ENCODE measurements at regions not wholly inside any gene's neighbourhood (a gene's known extent, or its start where the extent isn't known, plus 50 kb on each side); places are given as distances from the start of the nearest gene placed in this dataset.

DNA sequence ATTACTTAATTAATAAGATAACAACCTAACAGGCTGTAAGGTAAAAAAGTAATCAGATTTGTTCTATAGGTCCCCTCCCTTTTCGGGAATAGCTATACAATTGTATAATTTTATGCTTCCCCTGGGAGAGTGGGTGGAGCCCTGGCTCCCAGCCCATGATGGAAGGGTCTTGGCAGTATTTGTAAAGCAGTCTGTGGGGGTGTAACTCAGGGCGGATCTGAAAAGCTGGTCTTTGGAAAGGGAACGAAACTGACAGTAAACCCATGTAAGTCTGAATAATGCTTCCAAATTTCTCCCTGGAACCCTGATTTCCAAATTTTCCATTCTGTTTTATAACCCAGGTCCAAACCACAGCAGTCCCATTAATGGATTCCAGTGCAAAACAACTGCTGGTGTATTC lies 110.4 kb downstream of the DAD1 start:
- TF ChIP-seq FOXA1 (IDR thresholded peaks at IDR 0.05), result no peak
- no peak for TF ChIP-seq FOXM1 (IDR thresholded peaks at IDR 0.05; ENCODE audit: borderline replicate concordance)
- no peak for TF ChIP-seq SP1 (IDR thresholded peaks at IDR 0.05)
- no peak for TF ChIP-seq NFRKB (IDR thresholded peaks at IDR 0.05)

Data from HEK293T (cell line).